PFSK-1 (cell line): ENCODE measurements at regions not wholly inside any gene's neighbourhood (a gene's known extent, or its start where the extent isn't known, plus 50 kb on each side); places are given as distances from the start of the nearest gene placed in this dataset.

Experiments
- POLR2AphosphoS5 ChIP-seq: IDR thresholded peaks from 2 replicates; pipeline ENCODE4 v1.6.1; 2012; ENCODE audit warnings: low read depth, mild to moderate bottlenecking, control low read depth, low read length, moderate library complexity
- TAF1 ChIP-seq: IDR thresholded peaks from 2 replicates; pipeline ENCODE4 v1.6.1; 2012; ENCODE audit warnings: low read length, control low read depth, borderline replicate concordance; ENCODE audit not compliant: insufficient read depth

GRCh38 chr11:24386546-24387397 lies 110.1 kb upstream of the LUZP2 start:
- TF ChIP-seq POLR2AphosphoS5: no peak
- no peak for TF ChIP-seq TAF1
